T-helper 1 cell (primary cell): ENCODE measurements at regions not wholly inside any gene's neighbourhood (a gene's known extent, or its start where the extent isn't known, plus 50 kb on each side); places are given as distances from the start of the nearest gene placed in this dataset.
A peak's percentile ranks its signal among the peaks of the same experiment; 100 is the strongest.

Source experiments
- DNase-seq, 5 donors: peaks; one replicate each; pipeline ENCODE4 v3.0.0-alpha.2; 2012 to 2020

GRCh38 chr12:40620564-40621019 lies 71.6 kb upstream of the CNTN1 start:
- DNase-seq: no peak

GRCh38 chr12:40622246-40622838 lies 69.9 kb upstream of the CNTN1 start:
- DNase-seq: peak in 2 of 5 donors; percentile 8 to 9

DNA sequence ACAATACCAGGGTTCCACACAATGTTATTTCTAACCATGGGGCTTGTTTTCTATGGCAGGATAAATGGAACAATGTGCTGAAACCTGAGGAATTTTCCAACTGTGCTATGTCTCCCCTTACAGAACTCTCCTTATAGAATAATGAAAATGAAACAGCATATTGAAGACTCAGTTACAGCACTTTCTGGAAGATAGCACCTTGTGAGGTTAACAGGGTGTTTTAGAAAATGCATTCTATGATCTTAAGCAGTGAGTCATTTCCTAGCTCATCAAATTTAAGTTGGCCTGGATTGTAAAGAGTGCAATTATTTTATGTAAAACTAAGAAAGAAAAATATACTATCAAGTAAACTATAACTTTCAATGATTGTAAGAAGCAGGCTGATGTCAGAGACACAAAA lies 60.1 kb upstream of the CNTN1 start:
- no peak for DNase-seq

GRCh38 chr12:40632933-40633332 lies 59.3 kb upstream of the CNTN1 start:
- no peak for DNase-seq

DNA sequence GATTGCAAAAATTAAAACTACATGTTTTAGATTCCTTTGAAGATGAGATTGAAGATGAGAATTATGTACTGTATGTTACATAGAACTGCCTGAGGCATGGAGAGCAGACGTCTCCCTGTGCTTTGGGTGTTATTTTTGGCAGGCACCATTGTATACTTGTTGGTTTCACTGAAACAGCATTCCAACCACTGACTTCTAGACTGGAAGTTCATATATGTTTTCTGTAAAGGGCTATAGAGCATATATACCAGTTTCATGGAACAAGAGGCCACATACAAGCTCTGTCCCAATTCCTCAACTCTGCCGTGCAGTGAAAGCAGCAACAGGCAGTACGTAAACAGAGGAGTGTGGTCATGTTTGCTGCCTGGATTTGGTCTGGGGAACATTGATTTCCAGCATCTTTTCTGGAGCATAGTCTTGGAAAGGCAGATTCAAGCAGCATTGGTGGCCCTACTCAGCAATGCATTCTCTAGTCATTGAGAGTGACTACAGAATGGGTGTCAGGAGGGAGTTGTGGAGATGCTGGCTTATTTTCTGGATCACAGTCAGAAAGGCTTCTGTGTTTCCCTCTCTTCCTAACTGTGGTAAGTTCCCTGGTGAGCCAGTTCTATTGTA lies 57.6 kb upstream of the CNTN1 start:
- DNase-seq: no peak

GRCh38 chr12:40635141-40635731 lies 57.0 kb upstream of the CNTN1 start:
- no peak for DNase-seq
